ENCODE measurements at regions not wholly inside any gene's neighbourhood (a gene's known extent, or its start where the extent isn't known, plus 50 kb on each side); places are given as distances from the start of the nearest gene placed in this dataset.

- Histone ChIP-seq H3K27me3 (peaks cover 0 to 12% of the 10 kb centered on the region in 2 donors), H3K4me3 (no peak overlapping the region), H3K27ac (no peak overlapping the region), H3K4me1 (no peaks in the 10 kb centered on the region), H3K9me3 (no peaks in the 10 kb centered on the region), H3K36me3 (no peaks in the 10 kb centered on the region)
- TF ChIP-seq CTCF (IDR thresholded peaks at IDR 0.05): no peak
- intact Hi-C loops (cut with DNase I; ENCODE audit: low total_unique reads): no loop called here
- no peak for DNase-seq
These were observed 398.0 kb downstream of the PTPRU start for GRCh38 chr1:29634324-29634723.

GRCh38 chr1:29633771-29634170 lies 397.4 kb downstream of the PTPRU start:
- Histone ChIP-seq H3K27ac (no peak overlapping the region), H3K9me3 (no peaks in the 10 kb centered on the region), H3K4me1 (no peaks in the 10 kb centered on the region), H3K36me3 (no peaks in the 10 kb centered on the region), H3K4me3 (no peak overlapping the region), H3K27me3 (peaks cover 0 to 12% of the 10 kb centered on the region in 2 donors)
- DNase-seq: no peak
- intact Hi-C loops (cut with DNase I; ENCODE audit: low total_unique reads): no loop called here
- TF ChIP-seq CTCF (IDR thresholded peaks at IDR 0.05): no peak

- Histone ChIP-seq H3K27me3 (peaks cover 0 to 12% of the 10 kb centered on the region in 2 donors), H3K4me1 (no peaks in the 10 kb centered on the region), H3K27ac (no peak overlapping the region), H3K9me3 (peaks cover 0 to 3% (median 2%) of the 10 kb centered on the region in 3 donors), H3K4me3 (no peak overlapping the region), H3K36me3 (no peaks in the 10 kb centered on the region)
- TF ChIP-seq CTCF (IDR thresholded peaks at IDR 0.05): no peak
- intact Hi-C loops (cut with DNase I; ENCODE audit: low total_unique reads): no loop called here
- DNase-seq: no peak
These were observed 396.7 kb downstream of the PTPRU start for GRCh38 chr1:29632806-29633615.

- no peak for TF ChIP-seq CTCF (IDR thresholded peaks at IDR 0.05)
- H3K4me3 ChIP-seq: no peak overlapping the region
- no peaks in the 10 kb centered on the region for H3K36me3 ChIP-seq
- H3K9me3 ChIP-seq: peaks cover 0 to 10% (median 2%) of the 10 kb centered on the region in 3 donors
- peaks cover 0 to 12% of the 10 kb centered on the region in 2 donors for H3K27me3 ChIP-seq
- intact Hi-C loops (cut with DNase I; ENCODE audit: low total_unique reads): no loop called here
- H3K27ac ChIP-seq: no peak overlapping the region
- H3K4me1 ChIP-seq: no peaks in the 10 kb centered on the region
- no peak for DNase-seq
These were observed 395.8 kb downstream of the PTPRU start for GRCh38 chr1:29631836-29632805.

- Histone ChIP-seq H3K36me3 (no peaks in the 10 kb centered on the region), H3K4me3 (no peak overlapping the region), H3K27ac (no peak overlapping the region), H3K4me1 (no peaks in the 10 kb centered on the region), H3K27me3 (peaks cover 0 to 12% of the 10 kb centered on the region in 2 donors), H3K9me3 (peaks cover 0 to 10% (median 2%) of the 10 kb centered on the region in 3 donors)
- no peak for TF ChIP-seq CTCF (IDR thresholded peaks at IDR 0.05)
- DNase-seq: no peak
- intact Hi-C loops (cut with DNase I; ENCODE audit: low total_unique reads): no loop called here
These were observed 395.0 kb downstream of the PTPRU start for GRCh38 chr1:29631361-29631760.

Data from tibial artery (tissue), 4 donors.